GM23248 (cell line): ENCODE measurements at regions not wholly inside any gene's neighbourhood (a gene's known extent, or its start where the extent isn't known, plus 50 kb on each side); places are given as distances from the start of the nearest gene placed in this dataset.

Source experiments
- EZH2 ChIP-seq: fragments of 200-600 bp; sonication (generic); IDR thresholded peaks from 2 replicates; pipeline ENCODE4 v1.6.1; 2018; ENCODE audit warnings: antibody characterized with exemption, mild to moderate bottlenecking; ENCODE audit not compliant: insufficient read depth, poor library complexity, severe bottlenecking
- EZH2phosphoT487 ChIP-seq: fragments of 200-600 bp; sonication (generic); IDR thresholded peaks from 2 replicates; pipeline ENCODE4 v1.6.1; 2018; ENCODE audit warnings: antibody characterized with exemption, moderate library complexity, mild to moderate bottlenecking, low read depth; ENCODE audit not compliant: insufficient read depth

DNA sequence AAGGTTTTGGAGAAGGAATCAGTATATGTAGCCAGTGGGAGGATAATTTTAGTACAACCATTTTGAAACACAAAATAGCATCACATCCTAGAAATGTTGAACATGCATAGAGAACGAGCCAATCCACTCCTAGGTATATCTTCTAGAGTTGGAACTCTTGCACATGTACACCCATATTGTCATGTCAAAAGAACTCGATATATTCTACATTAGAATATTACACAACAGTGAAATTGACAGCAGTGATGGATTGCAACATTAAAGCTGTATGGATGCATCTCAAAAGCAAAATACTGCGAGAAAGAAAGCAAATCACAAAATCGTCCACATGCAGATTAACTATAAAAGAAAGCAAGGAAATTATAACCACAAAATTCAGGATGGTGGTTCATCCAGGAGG is 159.3 kb upstream of the NEBL start:
- no peak for TF ChIP-seq EZH2
- TF ChIP-seq EZH2phosphoT487: no peak
